ENCODE measurements at regions not wholly inside any gene's neighbourhood (a gene's known extent, or its start where the extent isn't known, plus 50 kb on each side); places are given as distances from the start of the nearest gene placed in this dataset.

DNA sequence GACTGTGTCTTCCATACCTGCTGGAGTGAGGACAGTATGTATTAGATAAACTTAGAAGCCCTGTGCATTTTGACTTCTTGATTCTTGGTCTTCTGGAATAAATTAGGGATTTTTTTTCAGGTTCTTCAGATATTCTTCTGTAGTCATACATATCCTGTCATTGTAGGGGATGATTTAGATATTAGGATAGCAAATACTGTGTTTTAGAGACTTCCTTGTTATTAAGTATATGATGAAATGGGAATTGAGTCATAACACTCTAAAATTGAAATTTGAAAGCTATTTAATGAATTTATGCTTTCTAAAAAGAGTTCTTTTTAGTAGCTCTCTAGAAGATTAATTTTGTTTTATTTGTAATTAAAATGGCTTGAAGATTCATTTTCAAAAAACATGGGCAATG, 371.5 kb upstream of the RGS6 start:
- TF ChIP-seq, protein P1, sequence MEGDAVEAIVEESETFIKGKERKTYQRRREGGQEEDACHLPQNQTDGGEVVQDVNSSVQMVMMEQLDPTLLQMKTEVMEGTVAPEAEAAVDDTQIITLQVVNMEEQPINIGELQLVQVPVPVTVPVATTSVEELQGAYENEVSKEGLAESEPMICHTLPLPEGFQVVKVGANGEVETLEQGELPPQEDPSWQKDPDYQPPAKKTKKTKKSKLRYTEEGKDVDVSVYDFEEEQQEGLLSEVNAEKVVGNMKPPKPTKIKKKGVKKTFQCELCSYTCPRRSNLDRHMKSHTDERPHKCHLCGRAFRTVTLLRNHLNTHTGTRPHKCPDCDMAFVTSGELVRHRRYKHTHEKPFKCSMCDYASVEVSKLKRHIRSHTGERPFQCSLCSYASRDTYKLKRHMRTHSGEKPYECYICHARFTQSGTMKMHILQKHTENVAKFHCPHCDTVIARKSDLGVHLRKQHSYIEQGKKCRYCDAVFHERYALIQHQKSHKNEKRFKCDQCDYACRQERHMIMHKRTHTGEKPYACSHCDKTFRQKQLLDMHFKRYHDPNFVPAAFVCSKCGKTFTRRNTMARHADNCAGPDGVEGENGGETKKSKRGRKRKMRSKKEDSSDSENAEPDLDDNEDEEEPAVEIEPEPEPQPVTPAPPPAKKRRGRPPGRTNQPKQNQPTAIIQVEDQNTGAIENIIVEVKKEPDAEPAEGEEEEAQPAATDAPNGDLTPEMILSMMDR (IDR thresholded peaks at IDR 0.05 in 4 of 5, conservative IDR thresholded peaks at IDR 0.05 in 1 of 5): no peak
- TF ChIP-seq POLR2A (IDR thresholded peaks at IDR 0.05): no peak

All from gastrocnemius medialis (tissue), 4 donors.